GM12878 (cell line): ENCODE measurements at regions not wholly inside any gene's neighbourhood (a gene's known extent, or its start where the extent isn't known, plus 50 kb on each side); places are given as distances from the start of the nearest gene placed in this dataset. TPM values are rescaled to one million over a fixed set of nuclear protein-coding genes. Genes with fewer than 3 reads are reported as not detected.

ENCODE experiments used
- ATAC-seq: fragments of 200-7000 bp; cut with Tn5 transposase; 3 replicates; pipeline ENCODE4 v1.9.1; 2020; ENCODE audit warnings: mild to moderate bottlenecking, moderate library complexity
- BruUV-seq: library from RNA; stranded (reverse); fragments of 400-500 nt; replicated peaks from 2 replicates; lab custom pipeline; 2021; lab: Mats Ljungman, UMichigan
- CTCF ChIA-PET: fragments of 300-600 bp; sonication (Branson Sonifier 250); formaldehyde crosslinking; extraction: SDS; loops from one replicate; lab custom pipeline; 2021; ENCODE audit warnings: inconsistent platforms; lab: Yijun Ruan, JAX
- POLR2A ChIA-PET: fragments of 350-600 bp; formaldehyde crosslinking; extraction: SDS; loops from one replicate; lab custom pipeline; 2021; ENCODE audit warnings: inconsistent platforms; lab: Charles Lee
- RAD21 ChIA-PET: fragments of 300-600 bp; sonication (Branson Sonifier 250); formaldehyde crosslinking; loops from one replicate; lab custom pipeline; 2023; ENCODE audit warnings: antibody characterized with exemption; ENCODE audit not compliant: unreplicated experiment; lab: Charles Lee
- SMC1A ChIA-PET: fragments of 300-600 bp; sonication (Branson Sonifier 250); formaldehyde crosslinking; loops from one replicate; lab custom pipeline; 2023; ENCODE audit not compliant: unreplicated experiment, uncharacterized antibody; lab: Charles Lee
- DNase-seq: peaks from one replicate; pipeline ENCODE4 v3.0.0-alpha.2; 2011; ENCODE audit warnings: low read depth, low spot score
- FAIRE-seq: peaks from 3 replicates; lab custom pipeline; 2011; peaks lifted over from hg19 to GRCh38; lab: Jason Lieb, UNC
- H2AFZ ChIP-seq: 2 replicates; pipeline ENCODE4 v1.6.0; 2011; ENCODE audit warnings: low read depth, low read length, control low read depth; ENCODE audit not compliant: control insufficient read depth
- H3K27ac ChIP-seq: 2 replicates; pipeline ENCODE4 v1.5.1; 2011; ENCODE audit warnings: control low read depth; ENCODE audit not compliant: control insufficient read depth, insufficient read depth
- H3K27me3 ChIP-seq, 2 experiments: replicated peaks in 1 of 2; 2 replicates each; pipeline versions ENCODE4 v1.6.0 to v1.6.1; 2011; ENCODE audit warnings: low read length in 1 of 2; ENCODE audit not compliant: control insufficient read depth in 2 of 2, insufficient read depth in 2 of 2
- H3K36me3 ChIP-seq, 2 experiments: 2 replicates each; pipeline ENCODE4 v1.5.1; 2011; ENCODE audit warnings: low read length in 1 of 2; ENCODE audit not compliant: control insufficient read depth in 2 of 2, insufficient read depth in 2 of 2
- H3K4me1 ChIP-seq: 2 replicates; pipeline ENCODE4 v1.6.1; 2011; ENCODE audit warnings: mild to moderate bottlenecking, low read length, moderate library complexity, mixed read lengths; ENCODE audit not compliant: control insufficient read depth, insufficient read depth
- H3K4me2 ChIP-seq: 2 replicates; pipeline ENCODE4 v1.6.0; 2011; ENCODE audit warnings: control low read depth; ENCODE audit not compliant: control insufficient read depth, insufficient read depth
- H3K4me3 ChIP-seq: fragments of 200-600 bp; sonication (generic); 2 replicates; pipeline ENCODE4 v1.5.1; 2016
- H3K79me2 ChIP-seq: 2 replicates; pipeline ENCODE4 v1.6.0; 2011; ENCODE audit warnings: low read length; ENCODE audit not compliant: control insufficient read depth, insufficient read depth
- H3K9ac ChIP-seq: 2 replicates; pipeline ENCODE4 v1.8.0; 2011; ENCODE audit warnings: low read length, control low read depth, mixed read lengths; ENCODE audit not compliant: control insufficient read depth, insufficient read depth
- H3K9me3 ChIP-seq: replicated peaks from 3 replicates; pipeline ENCODE4 v1.5.1; 2011; ENCODE audit warnings: mild to moderate bottlenecking, low read length; ENCODE audit not compliant: control insufficient read depth, insufficient read depth
- H4K20me1 ChIP-seq: 2 replicates; pipeline ENCODE4 v1.6.0; 2011; ENCODE audit not compliant: control insufficient read depth, insufficient read depth
- ATF7 ChIP-seq: fragments of 450-650 bp; IDR thresholded peaks from 2 replicates; pipeline ENCODE4 v1.6.1; 2016; ENCODE audit warnings: low read depth, mild to moderate bottlenecking
- CEBPB ChIP-seq, 2 experiments: fragments of 150-350 bp in 1 of 2; IDR thresholded peaks; 2 replicates each; pipeline ENCODE4 v1.6.1; 2012 to 2014; ENCODE audit warnings: low read depth in 2 of 2, low read length in 2 of 2, borderline replicate concordance in 1 of 2, inconsistent platforms in 1 of 2
- EP300 ChIP-seq, 2 experiments: fragments of 150-350 bp in 1 of 2; IDR thresholded peaks; 2 replicates each; pipeline ENCODE4 v1.6.1; 2011 to 2012; ENCODE audit warnings: low read depth in 2 of 2, low read length in 2 of 2, borderline replicate concordance in 1 of 2, improper control_type of control experiment in 1 of 2, inconsistent platforms in 1 of 2; ENCODE audit not compliant: control insufficient read depth in 1 of 2
- EZH2 ChIP-seq: IDR thresholded peaks from 2 replicates; pipeline ENCODE4 v1.6.1; 2012; ENCODE audit warnings: low read depth, mild to moderate bottlenecking, control low read depth, inconsistent platforms, low read length, borderline replicate concordance; ENCODE audit not compliant: control insufficient read depth
- KLF5 ChIP-seq: fragments of 450-650 bp; IDR thresholded peaks from 2 replicates; pipeline ENCODE4 v1.6.1; 2014; ENCODE audit warnings: mild to moderate bottlenecking; ENCODE audit not compliant: partially characterized antibody
- POLR2A ChIP-seq: IDR thresholded peaks from 2 replicates; pipeline ENCODE4 v1.6.1; 2011; ENCODE audit warnings: low read depth, mild to moderate bottlenecking, low read length
- SMAD1 ChIP-seq: fragments of 450-650 bp; IDR thresholded peaks from 2 replicates; pipeline ENCODE4 v1.6.1; 2018; ENCODE audit warnings: mild to moderate bottlenecking, low read depth; ENCODE audit not compliant: partially characterized antibody
- SMC3 ChIP-seq: IDR thresholded peaks from 2 replicates; pipeline ENCODE4 v1.6.1; 2011; ENCODE audit warnings: low read length, improper control_type of control experiment, borderline replicate concordance
- SPI1 ChIP-seq: IDR thresholded peaks from 2 replicates; pipeline ENCODE4 v1.6.1; 2011; ENCODE audit warnings: low read depth, mild to moderate bottlenecking, low read length, moderate library complexity, borderline replicate concordance; ENCODE audit not compliant: insufficient read depth
- SREBF1 ChIP-seq: IDR thresholded peaks from 2 replicates; pipeline ENCODE4 v1.6.1; 2012; ENCODE audit warnings: mild to moderate bottlenecking, low read length
- SUPT20H ChIP-seq: IDR thresholded peaks from 2 replicates; pipeline ENCODE4 v1.6.1; 2011; ENCODE audit warnings: low read depth, mild to moderate bottlenecking, low read length, moderate library complexity, borderline replicate concordance; ENCODE audit not compliant: control insufficient read depth
- SUZ12 ChIP-seq: fragments of 200-600 bp; sonication (generic); IDR thresholded peaks from one replicate; pipeline ENCODE4 v1.6.1; 2018; ENCODE audit warnings: antibody characterized with exemption, mild to moderate bottlenecking; ENCODE audit not compliant: unreplicated experiment
- ZBED1 ChIP-seq: IDR thresholded peaks from 2 replicates; pipeline ENCODE4 v1.6.1; 2016; ENCODE audit warnings: borderline replicate concordance
- ZNF217 ChIP-seq: fragments of 450-650 bp; IDR thresholded peaks from 2 replicates; pipeline ENCODE4 v1.6.1; 2017; ENCODE audit warnings: antibody characterized with exemption, mild to moderate bottlenecking
- ZSCAN29 ChIP-seq: fragments of 450-650 bp; IDR thresholded peaks from 2 replicates; pipeline ENCODE4 v1.6.1; 2017; ENCODE audit warnings: mild to moderate bottlenecking, moderate library complexity
- in situ Hi-C: fragments of 300-500 bp; cut with MboI; formaldehyde crosslinking; loops from 9 replicates; pipeline ENCODE4 v1.14.3; 2018; ENCODE audit warnings: mixed read lengths
- intact Hi-C: fragments of 100-400 bp; cut with micrococcal nuclease; formaldehyde crosslinking; loops from one replicate; pipeline ENCODE4 v1.14.2; 2022; ENCODE audit not compliant: unreplicated experiment
- small RNA-seq: library from RNA; depleted of rRNA; stranded (forward); fragments of <200 nt; gene quantifications from one replicate; pipeline ENCODE3, GENCODE V24; 2014
- TF ChIP-seq, protein P1 (sequence below): IDR thresholded peaks from 2 replicates; pipeline ENCODE4 v1.6.1; 2012; ENCODE audit warnings: low read depth, low read length, improper control_type of control experiment

DNA sequence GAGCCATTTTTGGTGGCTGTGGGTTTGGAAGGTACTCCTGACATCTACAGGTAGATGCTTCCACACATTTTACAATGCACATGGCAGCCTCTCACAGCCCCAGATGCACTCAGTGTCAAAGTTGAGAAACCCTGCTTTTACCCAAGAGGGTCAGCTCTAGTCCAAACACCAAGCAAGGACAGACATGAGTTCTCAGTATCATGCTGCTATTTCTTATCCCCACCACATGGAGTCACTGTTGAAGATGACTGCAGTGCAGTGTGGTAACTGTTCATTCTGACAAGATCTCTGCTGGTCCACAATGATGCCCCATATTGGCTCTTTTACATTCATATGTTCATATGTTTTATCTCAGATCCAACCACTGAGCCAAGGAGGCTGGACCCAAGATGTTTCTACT lies 50.5 kb upstream of the SALL1 start:
- FAIRE-seq = no peak
- POLR2A ChIA-PET = no interaction called here
- intact Hi-C loops = loop anchor here (10.0 kb wide), 1 partner anchor 63 kb away; no protein-coding TSS in a partner anchor

More for the DNA sequence above, 50.5 kb upstream of the SALL1 start:
- no peak overlapping the region for H3K4me3 ChIP-seq
- no peaks in the 10 kb centered on the region; the same call in 2 of the 3 replicates for H3K9me3 ChIP-seq
- H3K4me2 ChIP-seq = no peak overlapping the region
- H3K9ac ChIP-seq = no peak overlapping the region
- H3K36me3 ChIP-seq = no peaks in the 10 kb centered on the region
- ChIA-PET CTCF (no interaction called here), RAD21 (no interaction called here), SMC1A (no interaction called here)
- ATAC-seq = no peak
- H3K4me1 ChIP-seq = no peaks in the 10 kb centered on the region
- H3K27ac ChIP-seq = no peak overlapping the region
- no peaks in the 10 kb centered on the region for H3K27me3 ChIP-seq
- no peak overlapping the region for H2AFZ ChIP-seq
- DNase-seq = no peak
- in situ Hi-C loops = no loop called here
- TF ChIP-seq SMC3 (no peak), KLF5 (no peak), SREBF1 (no peak), ZBED1 (no peak), ATF7 (no peak), CEBPB (IDR thresholded peaks at IDR 0.05; ENCODE audit: borderline replicate concordance in 1 of 2, low read depth in 2 of 2, low read length in 2 of 2) (no peak), EZH2 (no peak), ZNF217 (no peak), SUZ12 (no peak), SPI1 (no peak), POLR2A (no peak), EP300 (IDR thresholded peaks at IDR 0.05; ENCODE audit: borderline replicate concordance in 1 of 2, control insufficient read depth in 1 of 2, low read depth in 2 of 2, low read length in 2 of 2) (no peak), SMAD1 (no peak), SUPT20H (no peak), ZSCAN29 (no peak)
- TF ChIP-seq, protein P1, sequence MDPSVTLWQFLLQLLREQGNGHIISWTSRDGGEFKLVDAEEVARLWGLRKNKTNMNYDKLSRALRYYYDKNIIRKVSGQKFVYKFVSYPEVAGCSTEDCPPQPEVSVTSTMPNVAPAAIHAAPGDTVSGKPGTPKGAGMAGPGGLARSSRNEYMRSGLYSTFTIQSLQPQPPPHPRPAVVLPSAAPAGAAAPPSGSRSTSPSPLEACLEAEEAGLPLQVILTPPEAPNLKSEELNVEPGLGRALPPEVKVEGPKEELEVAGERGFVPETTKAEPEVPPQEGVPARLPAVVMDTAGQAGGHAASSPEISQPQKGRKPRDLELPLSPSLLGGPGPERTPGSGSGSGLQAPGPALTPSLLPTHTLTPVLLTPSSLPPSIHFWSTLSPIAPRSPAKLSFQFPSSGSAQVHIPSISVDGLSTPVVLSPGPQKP = no peak
- H4K20me1 ChIP-seq = no peaks in the 10 kb centered on the region
- no peaks in the 10 kb centered on the region for H3K79me2 ChIP-seq
- BruUV-seq = no TSS peak

Small RNA genes lying in the stretch of these regions (small RNA-seq; reads per million reads assigned to genes)
- gene AC137527.1 = not detected
